K562 (cell line): ENCODE measurements at regions not wholly inside any gene's neighbourhood (a gene's known extent, or its start where the extent isn't known, plus 50 kb on each side); places are given as distances from the start of the nearest gene placed in this dataset.

Experiments used
- ATAC-seq: fragments of 200-7000 bp; cut with Tn5 transposase; 3 replicates; pipeline ENCODE4 v1.9.1; 2020; ENCODE audit warnings: moderate library complexity
- BruUV-seq: library from RNA; stranded (reverse); fragments of 400-500 nt; replicated peaks from 2 replicates; lab custom pipeline; 2021; lab: Mats Ljungman, UMichigan
- CTCF ChIA-PET: fragments of 300-600 bp; formaldehyde crosslinking; extraction: SDS; loops from one replicate; lab custom pipeline; 2021; ENCODE audit warnings: low intra/inter-chr PET ratio; lab: Yijun Ruan, JAX
- POLR2A ChIA-PET: fragments of 300-600, 350-650 bp; sonication (Branson Sonifier 250); formaldehyde crosslinking; extraction: SDS; loops from one replicate; lab custom pipeline; 2021; ENCODE audit warnings: antibody characterized with exemption, inconsistent platforms; lab: Yijun Ruan, JAX
- DNase-seq, 4 experiments: peaks; one replicate each; pipeline versions ENCODE4 v3.0.0 to v3.0.0-alpha.2; 2011 to 2018; ENCODE audit warnings: low spot score in 3 of 4, mixed read lengths in 3 of 4; ENCODE audit errors: extremely low read depth in 1 of 4
- FAIRE-seq: peaks from 2 replicates; lab custom pipeline; 2011; peaks lifted over from hg19 to GRCh38; lab: Jason Lieb, UNC
- H2AFZ ChIP-seq: 2 replicates; pipeline ENCODE4 v1.6.0; 2011; ENCODE audit warnings: low read depth, low read length, control low read depth, inconsistent platforms
- H3K27ac ChIP-seq: fragments of 200-600 bp; 3 replicates; pipeline ENCODE4 v1.8.0; 2011; ENCODE audit warnings: low read depth, mild to moderate bottlenecking, control low read depth, inconsistent platforms, low read length, moderate library complexity, mixed read lengths; ENCODE audit errors: extremely low read depth
- H3K27me3 ChIP-seq, 2 experiments: fragments of 300-600 bp in 1 of 2; 2 replicates in 1 of 2; 3 replicates in 1 of 2; pipeline versions ENCODE4 v1.6.0 to v1.8.0; 2011; ENCODE audit warnings: inconsistent platforms in 2 of 2, low read length in 2 of 2, mild to moderate bottlenecking in 1 of 2, mixed read lengths in 1 of 2, moderate library complexity in 1 of 2; ENCODE audit not compliant: control insufficient read depth in 2 of 2, insufficient read depth in 2 of 2
- H3K36me3 ChIP-seq: fragments of 300-600 bp; 3 replicates; pipeline ENCODE4 v1.8.0; 2011; ENCODE audit warnings: mild to moderate bottlenecking, low read length, inconsistent platforms; ENCODE audit not compliant: control insufficient read depth, insufficient read depth
- H3K4me1 ChIP-seq, 2 experiments: fragments of 200-600 bp in 1 of 2; replicated peaks in 1 of 2; 2 replicates in 1 of 2; 3 replicates in 1 of 2; pipeline versions ENCODE4 v1.5.1 to v1.8.0; 2011; ENCODE audit warnings: inconsistent platforms in 2 of 2, low read length in 2 of 2, mild to moderate bottlenecking in 1 of 2, mixed read lengths in 1 of 2, moderate library complexity in 1 of 2; ENCODE audit not compliant: control insufficient read depth in 2 of 2, insufficient read depth in 2 of 2
- H3K4me2 ChIP-seq: 2 replicates; pipeline ENCODE4 v1.6.1; 2011; ENCODE audit warnings: low read length, control low read depth, inconsistent platforms, mixed read lengths; ENCODE audit not compliant: insufficient read depth
- H3K4me3 ChIP-seq: fragments of 200-600 bp; sonication (generic), shearing (Covaris generic); 2 replicates; pipeline ENCODE4 v1.5.1; 2016; ENCODE audit warnings: control low read depth, inconsistent platforms
- H3K79me2 ChIP-seq: fragments of 200-600 bp; 3 replicates; pipeline ENCODE4 v1.8.0; 2011; ENCODE audit warnings: low read length, inconsistent platforms; ENCODE audit not compliant: control insufficient read depth, insufficient read depth
- H3K9ac ChIP-seq, 2 experiments: 2 replicates each; pipeline versions ENCODE4 v1.6.0 to v1.6.1; 2011; ENCODE audit warnings: low read depth in 2 of 2, low read length in 2 of 2, control low read depth in 1 of 2, inconsistent platforms in 1 of 2, mild to moderate bottlenecking in 1 of 2, mixed read lengths in 1 of 2; ENCODE audit not compliant: insufficient read depth in 1 of 2
- H3K9me1 ChIP-seq: one replicate; pipeline ENCODE4 v1.6.0; 2011; ENCODE audit warnings: inconsistent platforms, mild to moderate bottlenecking, low read length, moderate library complexity; ENCODE audit not compliant: control insufficient read depth, insufficient read depth
- H3K9me3 ChIP-seq: replicated peaks from 2 replicates; pipeline ENCODE4 v1.5.1; 2011; ENCODE audit warnings: low read depth, low read length, inconsistent platforms; ENCODE audit not compliant: control insufficient read depth, insufficient read depth
- H4K20me1 ChIP-seq: replicated peaks from 2 replicates; pipeline ENCODE4 v1.6.1; 2011; ENCODE audit warnings: low read length, inconsistent platforms, mixed read lengths; ENCODE audit not compliant: control insufficient read depth, insufficient read depth
- BCOR ChIP-seq: fragments of 450-650 bp; IDR thresholded peaks from 2 replicates; pipeline ENCODE4 v1.6.1; 2016
- E4F1 ChIP-seq: fragments of 250-450 bp; sonication (Bioruptor Pico); IDR thresholded peaks from 2 replicates; pipeline ENCODE4 v1.5.0; 2021; ENCODE audit warnings: mild to moderate bottlenecking, borderline replicate concordance
- HDAC2 ChIP-seq: fragments of 450-650 bp; IDR thresholded peaks from 2 replicates; pipeline ENCODE4 v1.6.1; 2016; ENCODE audit warnings: mild to moderate bottlenecking
- KDM1A ChIP-seq, 2 experiments: fragments of 450-650 bp; IDR thresholded peaks; 2 replicates each; pipeline ENCODE4 v1.6.1; 2016; ENCODE audit warnings: mild to moderate bottlenecking in 2 of 2
- RBM25 ChIP-seq: fragments of 200-400 bp; formaldehyde crosslinking; IDR thresholded peaks from 2 replicates; pipeline ENCODE4 v1.6.1; 2018; ENCODE audit warnings: low read length, low read depth, moderate library complexity; ENCODE audit not compliant: severe bottlenecking
- ZNF23 ChIP-seq: fragments of 250-450 bp; sonication (Bioruptor Pico); IDR thresholded peaks from 2 replicates; pipeline ENCODE4 v1.4.0; 2020; ENCODE audit warnings: mild to moderate bottlenecking
- ZNF282 ChIP-seq: sonication (generic); formaldehyde crosslinking; IDR thresholded peaks from 2 replicates; pipeline ENCODE4 v1.8.1; 2023; ENCODE audit warnings: missing genetic modification reagents
- WGBS: fragments of 100-300 bp; shearing (Covaris generic); methylation state at CpG from one replicate; pipeline ENCODE4 v1.1.6; 2016; ENCODE audit warnings: low coverage, mixed read lengths; ENCODE audit not compliant: insufficient coverage; ENCODE audit errors: missing lambda C conversion rate; 5-methylcytosine and 5-hydroxymethylcytosine counted together
- in situ Hi-C: fragments of 300-500 bp; cut with MboI; formaldehyde crosslinking; loops from 4 replicates; pipeline ENCODE4 v1.15.0; 2018; ENCODE audit warnings: inconsistent platforms, mixed read lengths
- intact Hi-C: fragments of 100-400 bp; cut with micrococcal nuclease; formaldehyde crosslinking; loops from 2 replicates; pipeline ENCODE4 v1.14.2; 2022

GRCh38 chr7:25946181-25946580 is 205.8 kb upstream of the NFE2L3 start:
- Histone ChIP-seq H3K27ac (no peak overlapping the region), H3K36me3 (peaks cover 8% of the 10 kb centered on the region; the same call in 1 of the 3 replicates), H3K4me3 (no peak overlapping the region), H4K20me1 (no peaks in the 10 kb centered on the region), H3K9ac (no peak overlapping the region), H3K4me1 (peaks cover 9 to 11% of the 10 kb centered on the region in 2 experiments), H3K4me2 (no peak overlapping the region), H2AFZ (no peak overlapping the region), H3K79me2 (peaks cover 23% of the 10 kb centered on the region), H3K9me1 (no peaks in the 10 kb centered on the region), H3K27me3 (no peaks in the 10 kb centered on the region), H3K9me3 (no peaks in the 10 kb centered on the region)
- 69% methylated on average over 4 of the region's 4 CpGs for WGBS
- ATAC-seq = no peak
- in situ Hi-C loops (loop anchor here (5.0 kb wide), 1 partner anchor 49 kb away; no protein-coding TSS in a partner anchor), intact Hi-C loops (no loop called here)
- no TSS peak for BruUV-seq
- TF ChIP-seq E4F1 (CRISPR knock-in tag) (no peak), HDAC2 (0 out of 2 replicates have a peak, but pooled peaks have one; percentile 20), ZNF23 (CRISPR knock-in tag) (no peak), RBM25 (peak; percentile 93), ZNF282 (CRISPR knock-in tag) (no peak), KDM1A (IDR thresholded peaks at IDR 0.05) (0 out of 4 replicates have a peak, but pooled peaks of 1 of the 2 experiments have one; percentile 27), BCOR (peak; percentile 73; the same call in 1 of the 2 replicates)
- no peak for FAIRE-seq
- CTCF ChIA-PET = no interaction called here
- POLR2A ChIA-PET = interaction anchor here (1.2 kb wide), 1 partner anchor 17 kb away, joined by 3 read pairs; no protein-coding TSS in a partner anchor
- DNase-seq = no peak
